D721Med (cell line): ENCODE measurements at regions not wholly inside any gene's neighbourhood (a gene's known extent, or its start where the extent isn't known, plus 50 kb on each side); places are given as distances from the start of the nearest gene placed in this dataset.

Experiments
- DNase-seq: peaks from one replicate; pipeline ENCODE4 v3.0.0; 2011; ENCODE audit warnings: low spot score; ENCODE audit not compliant: insufficient read length
- FAIRE-seq: peaks from 2 replicates; lab custom pipeline; 2011; peaks lifted over from hg19 to GRCh38; lab: Jason Lieb, UNC
- TF ChIP-seq, protein P1 (sequence below): IDR thresholded peaks from 2 replicates; pipeline ENCODE4 v1.5.1; 2012; ENCODE audit warnings: mild to moderate bottlenecking, control low read depth; ENCODE audit not compliant: insufficient read depth; ENCODE audit errors: missing control alignments

GRCh38 chr5:143469125-143469524, 65.6 kb upstream of the NR3C1 start:
- FAIRE-seq (no peak), DNase-seq (no peak)
- TF ChIP-seq, protein P1, sequence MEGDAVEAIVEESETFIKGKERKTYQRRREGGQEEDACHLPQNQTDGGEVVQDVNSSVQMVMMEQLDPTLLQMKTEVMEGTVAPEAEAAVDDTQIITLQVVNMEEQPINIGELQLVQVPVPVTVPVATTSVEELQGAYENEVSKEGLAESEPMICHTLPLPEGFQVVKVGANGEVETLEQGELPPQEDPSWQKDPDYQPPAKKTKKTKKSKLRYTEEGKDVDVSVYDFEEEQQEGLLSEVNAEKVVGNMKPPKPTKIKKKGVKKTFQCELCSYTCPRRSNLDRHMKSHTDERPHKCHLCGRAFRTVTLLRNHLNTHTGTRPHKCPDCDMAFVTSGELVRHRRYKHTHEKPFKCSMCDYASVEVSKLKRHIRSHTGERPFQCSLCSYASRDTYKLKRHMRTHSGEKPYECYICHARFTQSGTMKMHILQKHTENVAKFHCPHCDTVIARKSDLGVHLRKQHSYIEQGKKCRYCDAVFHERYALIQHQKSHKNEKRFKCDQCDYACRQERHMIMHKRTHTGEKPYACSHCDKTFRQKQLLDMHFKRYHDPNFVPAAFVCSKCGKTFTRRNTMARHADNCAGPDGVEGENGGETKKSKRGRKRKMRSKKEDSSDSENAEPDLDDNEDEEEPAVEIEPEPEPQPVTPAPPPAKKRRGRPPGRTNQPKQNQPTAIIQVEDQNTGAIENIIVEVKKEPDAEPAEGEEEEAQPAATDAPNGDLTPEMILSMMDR, result no peak

GRCh38 chr5:143466632-143467031, 63.1 kb upstream of the NR3C1 start:
- DNase-seq, result no peak
- FAIRE-seq, result no peak
- TF ChIP-seq, protein P1, result no peak

DNA sequence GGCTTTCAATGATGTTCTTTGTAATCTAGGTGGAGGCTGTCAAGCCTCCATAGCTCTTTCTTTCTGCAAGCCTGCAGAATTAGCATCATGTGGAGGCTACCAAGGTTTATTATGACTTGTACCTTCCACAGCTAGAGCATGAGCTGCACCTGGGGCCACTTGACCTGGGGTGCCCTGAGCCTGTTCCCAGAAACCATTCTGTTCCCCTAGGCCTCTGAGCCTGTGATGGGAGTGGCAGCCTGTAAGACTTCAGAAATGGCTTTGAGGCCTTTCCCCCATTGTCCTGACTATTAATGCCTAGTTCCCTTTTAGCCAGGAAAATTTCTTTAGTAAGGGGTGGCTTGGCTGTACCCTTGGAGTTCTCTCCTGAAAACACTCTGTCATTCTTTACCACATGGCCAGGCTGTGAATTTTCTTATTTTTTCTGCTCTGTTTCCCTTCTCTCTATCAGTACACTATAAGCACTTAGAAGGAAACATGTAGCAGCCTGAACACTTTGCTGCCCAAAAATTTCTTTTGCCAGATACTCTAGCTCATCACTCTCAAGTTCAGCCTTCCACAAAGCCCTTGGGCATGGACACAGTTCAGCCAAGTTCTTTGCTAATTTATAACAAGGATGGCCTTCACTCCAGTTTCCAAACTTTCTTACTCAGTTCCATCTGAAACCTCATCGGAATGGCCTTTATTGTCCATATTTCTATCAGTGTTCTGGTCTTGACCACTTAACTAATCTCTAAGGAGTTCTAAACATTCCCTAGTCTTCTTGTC, 61.4 kb upstream of the NR3C1 start:
- no peak for DNase-seq
- no peak for FAIRE-seq
- TF ChIP-seq, protein P1, result no peak

GRCh38 chr5:143462431-143462830, 58.9 kb upstream of the NR3C1 start:
- FAIRE-seq, result no peak
- DNase-seq, result no peak
- TF ChIP-seq, protein P1, result no peak

- FAIRE-seq (no peak), DNase-seq (no peak)
- TF ChIP-seq, protein P1, result no peak
These were observed 55.9 kb upstream of the NR3C1 start for GRCh38 chr5:143459433-143459832.

DNA sequence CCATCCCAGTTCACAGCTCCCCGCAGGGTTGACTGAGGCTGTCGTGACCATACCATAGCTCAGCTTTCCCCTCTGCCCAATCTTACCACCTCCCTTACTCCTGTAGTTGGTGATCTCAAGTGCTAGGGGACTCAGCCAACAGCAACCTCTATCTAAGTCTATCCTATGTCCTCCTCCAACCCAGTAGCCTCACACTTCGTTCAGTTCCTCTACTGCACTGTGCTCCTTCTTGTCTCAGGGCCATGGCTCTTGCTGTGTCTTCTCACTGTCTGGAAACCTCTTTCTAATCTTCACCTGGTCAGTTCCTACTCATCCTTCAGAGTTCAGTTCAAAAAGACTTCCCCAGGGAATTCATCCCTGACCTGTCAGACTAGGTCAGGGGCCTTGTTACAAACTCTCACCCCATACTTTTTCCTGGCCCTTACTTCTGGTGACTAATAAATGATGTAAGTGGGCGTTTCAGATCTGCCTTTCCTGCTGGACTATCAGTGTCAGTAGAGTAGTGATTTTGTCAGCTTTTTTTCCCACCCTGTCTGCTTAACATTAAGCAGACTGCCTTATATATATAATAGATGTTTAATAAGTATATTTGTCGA, 53.6 kb upstream of the NR3C1 start:
- FAIRE-seq (no peak), DNase-seq (no peak)
- TF ChIP-seq, protein P1, result no peak

DNA sequence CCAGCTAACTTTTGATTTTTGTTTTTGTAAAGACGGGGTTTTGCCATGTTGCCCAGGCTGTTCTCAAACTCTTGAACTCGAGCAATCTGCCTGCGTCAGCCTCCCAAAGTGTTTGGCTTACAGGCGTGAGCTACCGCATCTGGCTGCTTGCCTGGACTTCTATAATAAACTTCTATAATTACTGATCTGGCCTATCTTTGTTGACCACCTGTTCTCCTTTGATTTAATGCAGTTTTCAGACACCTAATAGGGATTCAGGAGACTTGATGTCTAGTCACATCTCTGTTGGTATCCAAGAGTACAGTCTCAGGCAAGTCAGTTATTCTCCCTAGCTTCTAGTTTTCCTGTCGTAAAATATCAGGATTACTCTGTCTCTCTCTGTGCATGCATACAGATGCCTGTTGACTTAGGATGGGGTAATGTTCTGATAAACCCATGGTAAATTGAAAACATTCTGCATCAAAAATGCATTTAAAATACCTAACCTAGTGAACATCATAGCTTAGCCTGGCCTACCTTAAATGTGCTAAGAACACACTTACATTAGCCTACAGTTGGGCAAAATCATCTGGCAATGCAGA, 51.5 kb upstream of the NR3C1 start:
- no peak for DNase-seq
- FAIRE-seq, result no peak
- TF ChIP-seq, protein P1, result no peak
